ENCODE measurements at regions not wholly inside any gene's neighbourhood (a gene's known extent, or its start where the extent isn't known, plus 50 kb on each side); places are given as distances from the start of the nearest gene placed in this dataset.

GRCh38 chr15:97129674-97130073 is 799.2 kb downstream of the NR2F2 start:
- TF ChIP-seq CTCF (IDR thresholded peaks at IDR 0.05; ENCODE audit: borderline replicate concordance, extremely low read depth, low read length, poor library complexity, severe bottlenecking): no peak
- no peak for TF ChIP-seq EZH2 (IDR thresholded peaks at IDR 0.05; ENCODE audit: borderline replicate concordance, low read depth, low read length, severe bottlenecking)
